Kidney (tissue), 13 donors: ENCODE measurements at regions not wholly inside any gene's neighbourhood (a gene's known extent, or its start where the extent isn't known, plus 50 kb on each side); places are given as distances from the start of the nearest gene placed in this dataset.

Source experiments
- DNase-seq, 5 donors: peaks; one replicate each; pipeline ENCODE4 v3.0.0-alpha.2; 2013 to 2020
- FAIRE-seq: peaks from 2 replicates; lab custom pipeline; 2012; peaks lifted over from hg19 to GRCh38; lab: Jason Lieb, UNC
- H3K27ac ChIP-seq, 2 donors: one replicate each; pipeline ENCODE4 v1.7.0; 2013; ENCODE audit warnings: low read depth in 2 of 2, low read length in 2 of 2, inconsistent platforms in 1 of 2
- H3K27me3 ChIP-seq: one replicate; pipeline ENCODE4 v1.7.1; 2013; ENCODE audit warnings: low read length, inconsistent platforms; ENCODE audit not compliant: control insufficient read depth, insufficient read depth
- H3K36me3 ChIP-seq, 3 donors: one replicate each; pipeline versions ENCODE4 v1.7.0 to v1.7.1; 2013; ENCODE audit warnings: low read length in 3 of 3, control low read depth in 1 of 3, inconsistent platforms in 1 of 3; ENCODE audit not compliant: insufficient read depth in 3 of 3, control insufficient read depth in 2 of 3
- H3K4me1 ChIP-seq, 3 donors: one replicate each; pipeline versions ENCODE4 v1.7.0 to v1.7.1; 2013; ENCODE audit warnings: low read length in 3 of 3, inconsistent platforms in 1 of 3, low read depth in 1 of 3; ENCODE audit not compliant: control insufficient read depth in 2 of 3, insufficient read depth in 2 of 3
- H3K4me3 ChIP-seq, 3 donors: one replicate each; pipeline versions ENCODE4 v1.7.0 to v1.8.1; 2013; ENCODE audit warnings: low read length in 3 of 3, control low read depth in 1 of 3, inconsistent platforms in 1 of 3
- H3K9ac ChIP-seq, 3 donors: one replicate each; pipeline versions ENCODE4 v1.7.0 to v1.7.1; 2013; ENCODE audit warnings: low read length in 3 of 3, control low read depth in 1 of 3, inconsistent platforms in 1 of 3
- H3K9me3 ChIP-seq, 3 donors: one replicate each; pipeline versions ENCODE4 v1.7.0 to v1.7.1; 2013; ENCODE audit warnings: low read length in 3 of 3, control low read depth in 1 of 3, inconsistent platforms in 1 of 3; ENCODE audit not compliant: control insufficient read depth in 2 of 3, insufficient read depth in 1 of 3
- intact Hi-C: fragments of 100-400 bp; cut with DNase I; formaldehyde crosslinking; loops from one replicate; pipeline ENCODE4 v1.11.1; 2022
- TF ChIP-seq, protein P1 (sequence below): IDR thresholded peaks from 3 replicates; pipeline ENCODE4 v1.5.1; 2012; ENCODE audit warnings: mild to moderate bottlenecking, moderate library complexity, borderline replicate concordance; ENCODE audit not compliant: insufficient read depth; ENCODE audit errors: extremely low read depth
- donor health status: control.
- donor health status: control.
- donor health status: control.
- donor health status: control.
- donor health status: control.
- donor health status: DM: yes; HTN: yes; CAD: no.
- donor health status: Normal renal cell carcinoma (clear cell type).

DNA sequence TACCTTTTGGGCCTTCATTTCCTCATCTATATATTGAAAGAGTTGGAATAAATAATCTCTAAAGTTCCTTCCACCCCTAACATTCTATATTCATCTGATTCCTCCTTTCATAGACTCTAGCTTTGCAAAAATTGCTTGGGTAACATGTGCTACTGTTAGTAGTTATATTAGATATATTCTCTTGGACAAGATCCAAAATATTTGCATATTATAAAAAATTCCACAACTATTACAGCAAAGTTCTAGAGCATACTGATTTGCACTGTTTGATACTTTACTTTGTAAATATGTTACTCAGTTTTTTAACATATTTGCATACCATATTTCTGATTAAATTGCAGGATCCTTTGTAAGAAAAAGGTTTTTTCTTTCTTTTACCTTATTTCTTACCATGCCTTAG lies 95.9 kb upstream of the UBE2E2 start:
- no peaks in the 10 kb centered on the region for H3K36me3 ChIP-seq
- H3K27me3 ChIP-seq, result no peaks in the 10 kb centered on the region
- DNase-seq (no peak), FAIRE-seq (no peak)
- H3K27ac ChIP-seq, result no peak overlapping the region
- no peaks in the 10 kb centered on the region for H3K4me1 ChIP-seq
- no peak overlapping the region for H3K4me3 ChIP-seq
- intact Hi-C loops, result no loop called here
- H3K9me3 ChIP-seq, result no peaks in the 10 kb centered on the region
- TF ChIP-seq, protein P1, sequence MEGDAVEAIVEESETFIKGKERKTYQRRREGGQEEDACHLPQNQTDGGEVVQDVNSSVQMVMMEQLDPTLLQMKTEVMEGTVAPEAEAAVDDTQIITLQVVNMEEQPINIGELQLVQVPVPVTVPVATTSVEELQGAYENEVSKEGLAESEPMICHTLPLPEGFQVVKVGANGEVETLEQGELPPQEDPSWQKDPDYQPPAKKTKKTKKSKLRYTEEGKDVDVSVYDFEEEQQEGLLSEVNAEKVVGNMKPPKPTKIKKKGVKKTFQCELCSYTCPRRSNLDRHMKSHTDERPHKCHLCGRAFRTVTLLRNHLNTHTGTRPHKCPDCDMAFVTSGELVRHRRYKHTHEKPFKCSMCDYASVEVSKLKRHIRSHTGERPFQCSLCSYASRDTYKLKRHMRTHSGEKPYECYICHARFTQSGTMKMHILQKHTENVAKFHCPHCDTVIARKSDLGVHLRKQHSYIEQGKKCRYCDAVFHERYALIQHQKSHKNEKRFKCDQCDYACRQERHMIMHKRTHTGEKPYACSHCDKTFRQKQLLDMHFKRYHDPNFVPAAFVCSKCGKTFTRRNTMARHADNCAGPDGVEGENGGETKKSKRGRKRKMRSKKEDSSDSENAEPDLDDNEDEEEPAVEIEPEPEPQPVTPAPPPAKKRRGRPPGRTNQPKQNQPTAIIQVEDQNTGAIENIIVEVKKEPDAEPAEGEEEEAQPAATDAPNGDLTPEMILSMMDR, result no peak
- no peak overlapping the region for H3K9ac ChIP-seq

GRCh38 chr3:23108451-23109057 lies 94.6 kb upstream of the UBE2E2 start:
- no peak for DNase-seq
- TF ChIP-seq, protein P1, result no peak
- FAIRE-seq, result no peak

DNA sequence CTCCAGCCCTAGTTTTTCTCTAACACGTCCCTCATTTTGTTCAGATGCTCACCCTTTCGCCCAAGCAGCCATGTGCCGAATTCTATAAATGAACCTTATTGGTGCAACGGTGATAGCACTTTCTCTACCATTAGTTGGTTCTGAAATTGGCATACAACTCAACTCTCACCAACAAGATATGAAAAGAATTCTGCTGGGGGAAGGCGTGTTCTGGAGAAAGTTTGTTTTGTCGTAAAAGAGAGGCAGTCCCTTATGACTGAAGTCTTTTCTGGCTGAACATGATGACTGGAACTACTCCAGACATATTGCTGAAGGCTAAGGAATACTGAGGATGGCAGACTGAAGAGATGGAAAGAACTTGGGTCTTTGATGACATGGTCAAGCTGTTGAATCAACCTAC lies 91.8 kb upstream of the UBE2E2 start:
- H3K9ac ChIP-seq, result no peak overlapping the region
- H3K36me3 ChIP-seq, result no peaks in the 10 kb centered on the region
- H3K9me3 ChIP-seq, result no peaks in the 10 kb centered on the region
- H3K27ac ChIP-seq, result no peak overlapping the region
- H3K4me3 ChIP-seq, result no peak overlapping the region
- intact Hi-C loops, result no loop called here
- H3K4me1 ChIP-seq, result no peaks in the 10 kb centered on the region
- no peaks in the 10 kb centered on the region for H3K27me3 ChIP-seq
- TF ChIP-seq, protein P1, result no peak
- FAIRE-seq (no peak), DNase-seq (no peak)

More at GRCh38 chr3:23108451-23109057, 94.6 kb upstream of the UBE2E2 start:
- Histone ChIP-seq H3K4me3 (no peak overlapping the region), H3K27me3 (no peaks in the 10 kb centered on the region), H3K27ac (no peak overlapping the region), H3K36me3 (no peaks in the 10 kb centered on the region), H3K4me1 (no peaks in the 10 kb centered on the region), H3K9ac (no peak overlapping the region), H3K9me3 (no peaks in the 10 kb centered on the region)
- intact Hi-C loops, result no loop called here

GRCh38 chr3:23111797-23112196 lies 91.3 kb upstream of the UBE2E2 start:
- H3K36me3 ChIP-seq, result no peaks in the 10 kb centered on the region
- H3K4me3 ChIP-seq, result no peak overlapping the region
- H3K27ac ChIP-seq, result no peak overlapping the region
- FAIRE-seq (no peak), DNase-seq (no peak)
- H3K4me1 ChIP-seq, result no peaks in the 10 kb centered on the region
- no peak overlapping the region for H3K9ac ChIP-seq
- no peaks in the 10 kb centered on the region for H3K27me3 ChIP-seq
- TF ChIP-seq, protein P1, result no peak
- no peaks in the 10 kb centered on the region for H3K9me3 ChIP-seq
- intact Hi-C loops, result no loop called here
